ENCODE measurements at regions not wholly inside any gene's neighbourhood (a gene's known extent, or its start where the extent isn't known, plus 50 kb on each side); places are given as distances from the start of the nearest gene placed in this dataset.
A peak's percentile ranks its signal among the peaks of the same experiment; 100 is the strongest.
"Not testable (repeated sequence)": the region's sequence is repeated elsewhere in the genome, so short reads cannot be mapped to it uniquely, and the experiment has no call there.

GRCh38 chr10:29756451-29756850 lies 121.7 kb upstream of the SVIL start:
- no peak for DNase-seq (ENCODE audit: low read depth)

GRCh38 chr10:29753283-29753682 lies 118.5 kb upstream of the SVIL start:
- DNase-seq (ENCODE audit: low read depth) = no peak

- no peak for DNase-seq (ENCODE audit: low read depth)
Observed at GRCh38 chr10:29751684-29752083, 116.9 kb upstream of the SVIL start.

- DNase-seq (ENCODE audit: low read depth) = no peak
Observed at GRCh38 chr10:29751240-29751639, 116.5 kb upstream of the SVIL start.

GRCh38 chr10:29749150-29749549 lies 114.4 kb upstream of the SVIL start:
- DNase-seq (ENCODE audit: low read depth) = no peak

- DNase-seq (ENCODE audit: low read depth) = no peak
Observed at GRCh38 chr10:29748109-29748650, 113.4 kb upstream of the SVIL start.

- peak; percentile 55 for DNase-seq (ENCODE audit: low read depth)
Observed at GRCh38 chr10:29746080-29746797, 111.5 kb upstream of the SVIL start.

GRCh38 chr10:29740981-29741545 lies 106.3 kb upstream of the SVIL start:
- DNase-seq (ENCODE audit: low read depth) = no peak

GRCh38 chr10:29738341-29738740 lies 103.6 kb upstream of the SVIL start:
- DNase-seq (ENCODE audit: low read depth) = no peak

- DNase-seq (ENCODE audit: low read depth) = no peak
Observed at GRCh38 chr10:29737074-29737593, 102.4 kb upstream of the SVIL start.

- no peak for DNase-seq (ENCODE audit: low read depth)
Observed at GRCh38 chr10:29736366-29737073, 101.7 kb upstream of the SVIL start.

- DNase-seq (ENCODE audit: low read depth) = no peak
Observed at GRCh38 chr10:29735628-29736365, 101.0 kb upstream of the SVIL start.

- no peak for DNase-seq (ENCODE audit: low read depth)
Observed at GRCh38 chr10:29734962-29735627, 100.3 kb upstream of the SVIL start.

- no peak for DNase-seq (ENCODE audit: low read depth)
Observed at GRCh38 chr10:29734640-29734961, 99.8 kb upstream of the SVIL start.

GRCh38 chr10:29733323-29733722 lies 98.6 kb upstream of the SVIL start:
- no peak for DNase-seq (ENCODE audit: low read depth)

GRCh38 chr10:29732918-29733317 lies 98.1 kb upstream of the SVIL start:
- no peak for DNase-seq (ENCODE audit: low read depth)

- no peak for DNase-seq (ENCODE audit: low read depth)
Observed at GRCh38 chr10:29731760-29732159, 97.0 kb upstream of the SVIL start.

- no peak for DNase-seq (ENCODE audit: low read depth)
Observed at GRCh38 chr10:29730969-29731368, 96.2 kb upstream of the SVIL start.

- no peak for DNase-seq (ENCODE audit: low read depth)
Observed at GRCh38 chr10:29730458-29730857, 95.7 kb upstream of the SVIL start.

GRCh38 chr10:29728541-29729049 lies 93.8 kb upstream of the SVIL start:
- no peak for DNase-seq (ENCODE audit: low read depth)

- DNase-seq (ENCODE audit: low read depth) = not testable (repeated sequence)
Observed at GRCh38 chr10:29725927-29726326, 91.2 kb upstream of the SVIL start.
